ENCODE measurements at regions not wholly inside any gene's neighbourhood (a gene's known extent, or its start where the extent isn't known, plus 50 kb on each side); places are given as distances from the start of the nearest gene placed in this dataset.

- DNase-seq (ENCODE audit: low read depth in 1 of 2, low spot score in 1 of 2) = no peak
Measured at GRCh38 chr6:100268326-100268725, 196.4 kb downstream of the SIM1 start.

GRCh38 chr6:100267721-100268123 is 197.0 kb downstream of the SIM1 start:
- no peak for DNase-seq (ENCODE audit: low read depth in 1 of 2, low spot score in 1 of 2)

GRCh38 chr6:100266494-100267401 is 198.0 kb downstream of the SIM1 start:
- DNase-seq (ENCODE audit: low read depth in 1 of 2, low spot score in 1 of 2) = no peak

GRCh38 chr6:100262086-100262485 is 202.6 kb downstream of the SIM1 start:
- no peak for DNase-seq (ENCODE audit: low read depth in 1 of 2, low spot score in 1 of 2)

- no peak for DNase-seq (ENCODE audit: low read depth in 1 of 2, low spot score in 1 of 2)
Measured at GRCh38 chr6:100261486-100261885, 203.2 kb downstream of the SIM1 start.

- no peak for DNase-seq (ENCODE audit: low read depth in 1 of 2, low spot score in 1 of 2)
Measured at GRCh38 chr6:100260584-100260983, 204.1 kb downstream of the SIM1 start.

- no peak for DNase-seq (ENCODE audit: low read depth in 1 of 2, low spot score in 1 of 2)
Measured at GRCh38 chr6:100259865-100260264, 204.9 kb downstream of the SIM1 start.

GRCh38 chr6:100258752-100259151 is 206.0 kb downstream of the SIM1 start:
- no peak for DNase-seq (ENCODE audit: low read depth in 1 of 2, low spot score in 1 of 2)

- DNase-seq (ENCODE audit: low read depth in 1 of 2, low spot score in 1 of 2) = no peak
Measured at GRCh38 chr6:100257793-100258395, 206.8 kb downstream of the SIM1 start.

- no peak for DNase-seq (ENCODE audit: low read depth in 1 of 2, low spot score in 1 of 2)
Measured at GRCh38 chr6:100255701-100256100, 209.0 kb downstream of the SIM1 start.

- no peak for DNase-seq (ENCODE audit: low read depth in 1 of 2, low spot score in 1 of 2)
Measured at GRCh38 chr6:100247123-100247522, 217.6 kb downstream of the SIM1 start.

- DNase-seq (ENCODE audit: low read depth in 1 of 2, low spot score in 1 of 2) = no peak
Measured at GRCh38 chr6:100246206-100246605, 218.5 kb downstream of the SIM1 start.

GRCh38 chr6:100240798-100241197 is 223.9 kb downstream of the SIM1 start:
- no peak for DNase-seq (ENCODE audit: low read depth in 1 of 2, low spot score in 1 of 2)

- DNase-seq (ENCODE audit: low read depth in 1 of 2, low spot score in 1 of 2) = no peak
Measured at GRCh38 chr6:100237821-100238220, 226.9 kb downstream of the SIM1 start.

- DNase-seq (ENCODE audit: low read depth in 1 of 2, low spot score in 1 of 2) = no peak
Measured at GRCh38 chr6:100236389-100236788, 228.3 kb downstream of the SIM1 start.

GRCh38 chr6:100235631-100236030 is 229.1 kb downstream of the SIM1 start:
- DNase-seq (ENCODE audit: low read depth in 1 of 2, low spot score in 1 of 2) = no peak

GRCh38 chr6:100234625-100235024 is 230.1 kb downstream of the SIM1 start:
- DNase-seq (ENCODE audit: low read depth in 1 of 2, low spot score in 1 of 2) = no peak

GRCh38 chr6:100232781-100233573 is 231.7 kb downstream of the SIM1 start:
- DNase-seq (ENCODE audit: low read depth in 1 of 2, low spot score in 1 of 2) = no peak

GRCh38 chr6:100230953-100231316 is 233.8 kb downstream of the SIM1 start:
- no peak for DNase-seq (ENCODE audit: low read depth in 1 of 2, low spot score in 1 of 2)

GRCh38 chr6:100230115-100230952 is 234.4 kb downstream of the SIM1 start:
- DNase-seq (ENCODE audit: low read depth in 1 of 2, low spot score in 1 of 2) = no peak

- no peak for DNase-seq (ENCODE audit: low read depth in 1 of 2, low spot score in 1 of 2)
Measured at GRCh38 chr6:100229512-100229911, 235.2 kb downstream of the SIM1 start.

All from activated CD4-positive, alpha-beta T cell treated with anti-CD3 and anti-CD28 coated beads, Interleukin-2, amount 50 U/mL, for 24 hours (primary cell).